ENCODE measurements at regions not wholly inside any gene's neighbourhood (a gene's known extent, or its start where the extent isn't known, plus 50 kb on each side); places are given as distances from the start of the nearest gene placed in this dataset.

GRCh38 chr14:25358330-25358729 lies 308.4 kb upstream of the STXBP6 start (continued):
- TF ChIP-seq YY1 (IDR thresholded peaks at IDR 0.05; ENCODE audit: low read depth) (no peak), GATA2 (CRISPR knock-in tag; IDR thresholded peaks at IDR 0.05) (no peak), TAF1 (IDR thresholded peaks at IDR 0.05; ENCODE audit: borderline replicate concordance, low read depth, low read length) (no peak), POLR2AphosphoS5 (IDR thresholded peaks at IDR 0.05; ENCODE audit: low read depth, low read length) (no peak), GABPA (IDR thresholded peaks at IDR 0.05; ENCODE audit: low read depth) (no peak), TEAD4 (IDR thresholded peaks at IDR 0.05; ENCODE audit: borderline replicate concordance, insufficient read depth) (no peak), FOXJ3 (CRISPR knock-in tag; IDR thresholded peaks at IDR 0.05) (no peak)

GRCh38 chr14:25351269-25351668 lies 301.3 kb upstream of the STXBP6 start:
- no peaks in the 10 kb centered on the region for H3K36me3 ChIP-seq (replicated peaks in 1 of 2; ENCODE audit: control insufficient read depth in 1 of 2, insufficient read depth in 2 of 2, low read length in 1 of 2)
- H3K9me3 ChIP-seq: no peaks in the 10 kb centered on the region
- DNase-seq: no peak
- no peaks in the 10 kb centered on the region for H3K9me2 ChIP-seq
- POLR2A ChIA-PET: no interaction called here
- no peak overlapping the region for H3K4me2 ChIP-seq
- no peaks in the 10 kb centered on the region for H3K4me1 ChIP-seq (ENCODE audit: control insufficient read depth in 1 of 2, insufficient read depth in 2 of 2, low read depth in 1 of 2, low read length in 1 of 2)
- H3K27me3 ChIP-seq (ENCODE audit: insufficient read depth): no peaks in the 10 kb centered on the region
- no peaks in the 10 kb centered on the region for H3K79me2 ChIP-seq (ENCODE audit: insufficient read depth)
- WGBS (ENCODE audit: low lambda C conversion rate): 2% methylated on average over 4 of the region's 4 CpGs
- TF ChIP-seq NFIC (IDR thresholded peaks at IDR 0.05; ENCODE audit: borderline replicate concordance) (no peak), FOXM1 (IDR thresholded peaks at IDR 0.05; ENCODE audit: low read depth) (no peak), RFX5 (IDR thresholded peaks at IDR 0.05; ENCODE audit: low read length) (no peak), POLR2AphosphoS5 (IDR thresholded peaks at IDR 0.05; ENCODE audit: low read depth, low read length) (no peak), FOXJ3 (CRISPR knock-in tag; IDR thresholded peaks at IDR 0.05) (no peak), TAF1 (IDR thresholded peaks at IDR 0.05; ENCODE audit: borderline replicate concordance, low read depth, low read length) (no peak), NRF1 (IDR thresholded peaks at IDR 0.05; ENCODE audit: low read depth, low read length) (no peak), CTCF (IDR thresholded peaks at IDR 0.05) (no peak), MXI1 (IDR thresholded peaks at IDR 0.05; ENCODE audit: low read depth, low read length) (no peak), RCOR1 (IDR thresholded peaks at IDR 0.05; ENCODE audit: low read length) (no peak), RAD21 (IDR thresholded peaks at IDR 0.05; ENCODE audit: low read length) (no peak), PBX3 (IDR thresholded peaks at IDR 0.05) (no peak), ELF1 (IDR thresholded peaks at IDR 0.05) (no peak), RXRA (IDR thresholded peaks at IDR 0.05; ENCODE audit: borderline replicate concordance, low read depth) (no peak), TEAD4 (IDR thresholded peaks at IDR 0.05; ENCODE audit: borderline replicate concordance, insufficient read depth) (no peak), USF1 (IDR thresholded peaks at IDR 0.05; ENCODE audit: borderline replicate concordance, low read depth) (no peak), MAX (IDR thresholded peaks at IDR 0.05; ENCODE audit: low read depth) (no peak), YY1 (IDR thresholded peaks at IDR 0.05; ENCODE audit: low read depth) (no peak), GABPA (IDR thresholded peaks at IDR 0.05; ENCODE audit: low read depth) (no peak)
- no peak overlapping the region for H3K27ac ChIP-seq (ENCODE audit: low read depth in 2 of 2, low read length in 1 of 2)
- H2AFZ ChIP-seq (ENCODE audit: low read depth): no peak overlapping the region
- no peak overlapping the region for H3K4me3 ChIP-seq (ENCODE audit: low read depth in 2 of 2, low read length in 1 of 2)
- CTCF ChIA-PET: interaction anchor here (0.9 to 1.4 kb wide), 2 partner anchors 30 to 49 kb away, joined by 3 to 6 read pairs; no protein-coding TSS in a partner anchor
- H3K9ac ChIP-seq: no peak overlapping the region
- H4K20me1 ChIP-seq (ENCODE audit: insufficient read depth): no peaks in the 10 kb centered on the region
- no peaks in the 10 kb centered on the region for H3F3A ChIP-seq (replicated peaks; ENCODE audit: insufficient read depth)

Measured in SK-N-SH (cell line).